ENCODE measurements at regions not wholly inside any gene's neighbourhood (a gene's known extent, or its start where the extent isn't known, plus 50 kb on each side); places are given as distances from the start of the nearest gene placed in this dataset.
A peak's percentile ranks its signal among the peaks of the same experiment; 100 is the strongest.

DNA sequence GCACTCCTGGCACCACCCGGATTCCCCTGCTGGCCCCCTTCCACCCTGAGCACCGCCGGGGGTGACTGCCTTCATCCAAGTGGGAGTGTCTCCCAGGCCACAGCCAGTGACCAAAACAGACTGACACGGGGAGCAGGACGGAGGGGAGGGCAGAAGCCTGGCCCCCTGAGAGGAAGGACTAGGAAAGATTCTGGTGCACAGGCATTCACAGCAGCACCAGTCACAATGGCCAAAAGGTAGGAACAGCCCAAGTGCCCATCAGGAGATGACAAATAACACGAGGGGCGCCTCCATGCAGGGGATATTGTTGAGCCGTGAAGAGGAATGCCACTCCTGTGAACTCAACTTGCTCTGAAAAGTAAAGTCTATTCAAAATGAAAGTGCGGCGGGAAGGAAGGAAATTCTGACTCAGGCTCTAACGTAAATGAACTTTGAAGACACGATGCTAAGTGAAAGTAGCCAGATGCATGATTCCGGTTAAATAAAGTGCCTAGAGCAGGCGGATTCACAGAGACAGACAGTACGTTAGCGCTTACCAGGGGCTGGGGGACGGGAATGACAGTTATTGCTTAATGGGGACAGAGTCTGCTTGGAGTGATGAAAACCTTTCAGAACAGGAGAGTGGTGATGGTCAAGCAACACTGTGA, 146.1 kb upstream of the NCOR2 start:
- ATAC-seq = peak; percentile 91
- Histone ChIP-seq H3K4me1 (ENCODE audit: control insufficient read depth, insufficient read depth, low read length) (peaks cover 17% of the 10 kb centered on the region), H2AFZ (ENCODE audit: control insufficient read depth, low read depth, low read length) (peak overlapping the region; percentile 62), H3K36me3 (ENCODE audit: control insufficient read depth in 2 of 2, insufficient read depth in 2 of 2, low read length in 1 of 2) (no peaks in the 10 kb centered on the region), H3K79me2 (ENCODE audit: control insufficient read depth, insufficient read depth, low read length) (no peaks in the 10 kb centered on the region), H3K27me3 (replicated peaks in 1 of 2; ENCODE audit: control insufficient read depth in 2 of 2, insufficient read depth in 2 of 2, low read length in 1 of 2) (no peaks in the 10 kb centered on the region), H3K9ac (ENCODE audit: control insufficient read depth, insufficient read depth, low read length) (peak overlapping the region; percentile 36), H3K27ac (ENCODE audit: control insufficient read depth, insufficient read depth) (peak overlapping the region; percentile 79), H3K4me3 (peak overlapping the region; percentile 32; the same call in 1 of the 2 replicates), H3K9me3 (replicated peaks; ENCODE audit: control insufficient read depth, insufficient read depth, low read length) (no peaks in the 10 kb centered on the region), H4K20me1 (ENCODE audit: control insufficient read depth, insufficient read depth) (no peaks in the 10 kb centered on the region), H3K4me2 (ENCODE audit: control insufficient read depth, insufficient read depth) (peak overlapping the region; percentile 98)
- ChIA-PET SMC1A (ENCODE audit: uncharacterized antibody, unreplicated experiment) (no interaction called here), POLR2A (no interaction called here), CTCF (no interaction called here), RAD21 (ENCODE audit: unreplicated experiment) (no interaction called here)
- BruUV-seq (replicated peaks) = no TSS peak
- in situ Hi-C loops (cut with MboI) = no loop called here
- 3% methylated on average over 17 of the region's 17 CpGs for WGBS (ENCODE audit: insufficient coverage, insufficient replicate concordance, low lambda C conversion rate, missing lambda C conversion rate)
- FAIRE-seq = peak; percentile 98
- peak; percentile 93 for DNase-seq (ENCODE audit: low read depth, low spot score)
- intact Hi-C loops (cut with micrococcal nuclease; ENCODE audit: unreplicated experiment) = loop anchor here (1.0 kb wide), 4 partner anchors 32 to 233 kb away; no protein-coding TSS in a partner anchor
- TF ChIP-seq PML (IDR thresholded peaks at IDR 0.05; ENCODE audit: low read length) (no peak; the same call in 1 of the 2 replicates), EED (IDR thresholded peaks at IDR 0.05; ENCODE audit: low read depth) (peak; percentile 98), SMC3 (IDR thresholded peaks at IDR 0.05; ENCODE audit: borderline replicate concordance, low read length) (no peak; the same call in 1 of the 2 replicates), MEF2B (IDR thresholded peaks at IDR 0.05; ENCODE audit: partially characterized antibody, poor library complexity, severe bottlenecking) (peak; percentile 57), POLR2AphosphoS5 (IDR thresholded peaks at IDR 0.05; ENCODE audit: low read length) (no peak), WRNIP1 (IDR thresholded peaks at IDR 0.05; ENCODE audit: borderline replicate concordance, low read depth, low read length) (no peak), NBN (IDR thresholded peaks at IDR 0.05) (peak; percentile 77), NFYB (IDR thresholded peaks at IDR 0.05; ENCODE audit: insufficient read depth, low read depth, low read length) (no peak), CHD2 (IDR thresholded peaks at IDR 0.05; ENCODE audit: borderline replicate concordance, low read depth, low read length) (peak; percentile 51; the same call in 1 of the 2 replicates), HDAC6 (IDR thresholded peaks at IDR 0.05; ENCODE audit: unreplicated experiment) (no peak), YY1 (IDR thresholded peaks at IDR 0.05; ENCODE audit: low read depth, low read length) (peak; percentile 25; the same call in 1 of the 2 replicates), CBX5 (IDR thresholded peaks at IDR 0.05; ENCODE audit: low read depth) (peak; percentile 39; the same call in 1 of the 2 replicates), FOXM1 (IDR thresholded peaks at IDR 0.05; ENCODE audit: low read depth, low read length) (peak; percentile 87), SMAD5 (IDR thresholded peaks at IDR 0.05; ENCODE audit: low read depth) (no peak), ZNF207 (IDR thresholded peaks at IDR 0.05; ENCODE audit: borderline replicate concordance) (no peak), TCF7 (IDR thresholded peaks at IDR 0.05; ENCODE audit: borderline replicate concordance) (peak; percentile 91)
- TF ChIP-seq, protein P1, sequence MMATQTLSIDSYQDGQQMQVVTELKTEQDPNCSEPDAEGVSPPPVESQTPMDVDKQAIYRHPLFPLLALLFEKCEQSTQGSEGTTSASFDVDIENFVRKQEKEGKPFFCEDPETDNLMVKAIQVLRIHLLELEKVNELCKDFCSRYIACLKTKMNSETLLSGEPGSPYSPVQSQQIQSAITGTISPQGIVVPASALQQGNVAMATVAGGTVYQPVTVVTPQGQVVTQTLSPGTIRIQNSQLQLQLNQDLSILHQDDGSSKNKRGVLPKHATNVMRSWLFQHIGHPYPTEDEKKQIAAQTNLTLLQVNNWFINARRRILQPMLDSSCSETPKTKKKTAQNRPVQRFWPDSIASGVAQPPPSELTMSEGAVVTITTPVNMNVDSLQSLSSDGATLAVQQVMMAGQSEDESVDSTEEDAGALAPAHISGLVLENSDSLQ (IDR thresholded peaks at IDR 0.05) = peak; percentile 69
- TF ChIP-seq, protein P2, sequence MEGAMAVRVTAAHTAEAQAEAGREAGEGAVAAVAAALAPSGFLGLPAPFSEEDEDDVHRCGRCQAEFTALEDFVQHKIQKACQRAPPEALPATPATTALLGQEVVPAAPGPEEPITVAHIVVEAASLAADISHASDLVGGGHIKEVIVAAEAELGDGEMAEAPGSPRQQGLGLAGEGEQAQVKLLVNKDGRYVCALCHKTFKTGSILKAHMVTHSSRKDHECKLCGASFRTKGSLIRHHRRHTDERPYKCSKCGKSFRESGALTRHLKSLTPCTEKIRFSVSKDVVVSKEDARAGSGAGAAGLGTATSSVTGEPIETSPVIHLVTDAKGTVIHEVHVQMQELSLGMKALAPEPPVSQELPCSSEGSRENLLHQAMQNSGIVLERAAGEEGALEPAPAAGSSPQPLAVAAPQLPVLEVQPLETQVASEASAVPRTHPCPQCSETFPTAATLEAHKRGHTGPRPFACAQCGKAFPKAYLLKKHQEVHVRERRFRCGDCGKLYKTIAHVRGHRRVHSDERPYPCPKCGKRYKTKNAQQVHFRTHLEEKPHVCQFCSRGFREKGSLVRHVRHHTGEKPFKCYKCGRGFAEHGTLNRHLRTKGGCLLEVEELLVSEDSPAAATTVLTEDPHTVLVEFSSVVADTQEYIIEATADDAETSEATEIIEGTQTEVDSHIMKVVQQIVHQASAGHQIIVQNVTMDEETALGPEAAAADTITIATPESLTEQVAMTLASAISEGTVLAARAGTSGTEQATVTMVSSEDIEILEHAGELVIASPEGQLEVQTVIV (IDR thresholded peaks at IDR 0.05; ENCODE audit: borderline replicate concordance, partially characterized antibody) = no peak
- TF ChIP-seq, protein P3, sequence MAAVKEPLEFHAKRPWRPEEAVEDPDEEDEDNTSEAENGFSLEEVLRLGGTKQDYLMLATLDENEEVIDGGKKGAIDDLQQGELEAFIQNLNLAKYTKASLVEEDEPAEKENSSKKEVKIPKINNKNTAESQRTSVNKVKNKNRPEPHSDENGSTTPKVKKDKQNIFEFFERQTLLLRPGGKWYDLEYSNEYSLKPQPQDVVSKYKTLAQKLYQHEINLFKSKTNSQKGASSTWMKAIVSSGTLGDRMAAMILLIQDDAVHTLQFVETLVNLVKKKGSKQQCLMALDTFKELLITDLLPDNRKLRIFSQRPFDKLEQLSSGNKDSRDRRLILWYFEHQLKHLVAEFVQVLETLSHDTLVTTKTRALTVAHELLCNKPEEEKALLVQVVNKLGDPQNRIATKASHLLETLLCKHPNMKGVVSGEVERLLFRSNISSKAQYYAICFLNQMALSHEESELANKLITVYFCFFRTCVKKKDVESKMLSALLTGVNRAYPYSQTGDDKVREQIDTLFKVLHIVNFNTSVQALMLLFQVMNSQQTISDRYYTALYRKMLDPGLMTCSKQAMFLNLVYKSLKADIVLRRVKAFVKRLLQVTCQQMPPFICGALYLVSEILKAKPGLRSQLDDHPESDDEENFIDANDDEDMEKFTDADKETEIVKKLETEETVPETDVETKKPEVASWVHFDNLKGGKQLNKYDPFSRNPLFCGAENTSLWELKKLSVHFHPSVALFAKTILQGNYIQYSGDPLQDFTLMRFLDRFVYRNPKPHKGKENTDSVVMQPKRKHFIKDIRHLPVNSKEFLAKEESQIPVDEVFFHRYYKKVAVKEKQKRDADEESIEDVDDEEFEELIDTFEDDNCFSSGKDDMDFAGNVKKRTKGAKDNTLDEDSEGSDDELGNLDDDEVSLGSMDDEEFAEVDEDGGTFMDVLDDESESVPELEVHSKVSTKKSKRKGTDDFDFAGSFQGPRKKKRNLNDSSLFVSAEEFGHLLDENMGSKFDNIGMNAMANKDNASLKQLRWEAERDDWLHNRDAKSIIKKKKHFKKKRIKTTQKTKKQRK (IDR thresholded peaks at IDR 0.05; ENCODE audit: low read depth, low read length) = no peak
